K562 (cell line): ENCODE measurements at regions not wholly inside any gene's neighbourhood (a gene's known extent, or its start where the extent isn't known, plus 50 kb on each side); places are given as distances from the start of the nearest gene placed in this dataset.

Source experiments
- ATAC-seq: fragments of 200-7000 bp; cut with Tn5 transposase; 3 replicates; pipeline ENCODE4 v1.9.1; 2020; ENCODE audit warnings: moderate library complexity
- BruUV-seq: library from RNA; stranded (reverse); fragments of 400-500 nt; replicated peaks from 2 replicates; lab custom pipeline; 2021; lab: Mats Ljungman, UMichigan
- CTCF ChIA-PET: fragments of 300-600 bp; formaldehyde crosslinking; extraction: SDS; loops from one replicate; lab custom pipeline; 2021; ENCODE audit warnings: low intra/inter-chr PET ratio; lab: Yijun Ruan, JAX
- POLR2A ChIA-PET: fragments of 300-600, 350-650 bp; sonication (Branson Sonifier 250); formaldehyde crosslinking; extraction: SDS; loops from one replicate; lab custom pipeline; 2021; ENCODE audit warnings: antibody characterized with exemption, inconsistent platforms; lab: Yijun Ruan, JAX
- DNase-seq, 4 experiments: peaks; one replicate each; pipeline versions ENCODE4 v3.0.0 to v3.0.0-alpha.2; 2011 to 2018; ENCODE audit warnings: low spot score in 3 of 4, mixed read lengths in 3 of 4; ENCODE audit errors: extremely low read depth in 1 of 4
- FAIRE-seq: peaks from 2 replicates; lab custom pipeline; 2011; peaks lifted over from hg19 to GRCh38; lab: Jason Lieb, UNC
- H2AFZ ChIP-seq: 2 replicates; pipeline ENCODE4 v1.6.0; 2011; ENCODE audit warnings: low read depth, low read length, control low read depth, inconsistent platforms
- H3K27ac ChIP-seq: fragments of 200-600 bp; 3 replicates; pipeline ENCODE4 v1.8.0; 2011; ENCODE audit warnings: low read depth, mild to moderate bottlenecking, control low read depth, inconsistent platforms, low read length, moderate library complexity, mixed read lengths; ENCODE audit errors: extremely low read depth
- H3K27me3 ChIP-seq, 2 experiments: fragments of 300-600 bp in 1 of 2; 2 replicates in 1 of 2; 3 replicates in 1 of 2; pipeline versions ENCODE4 v1.6.0 to v1.8.0; 2011; ENCODE audit warnings: inconsistent platforms in 2 of 2, low read length in 2 of 2, mild to moderate bottlenecking in 1 of 2, mixed read lengths in 1 of 2, moderate library complexity in 1 of 2; ENCODE audit not compliant: control insufficient read depth in 2 of 2, insufficient read depth in 2 of 2
- H3K36me3 ChIP-seq: fragments of 300-600 bp; 3 replicates; pipeline ENCODE4 v1.8.0; 2011; ENCODE audit warnings: mild to moderate bottlenecking, low read length, inconsistent platforms; ENCODE audit not compliant: control insufficient read depth, insufficient read depth
- H3K4me1 ChIP-seq, 2 experiments: fragments of 200-600 bp in 1 of 2; replicated peaks in 1 of 2; 2 replicates in 1 of 2; 3 replicates in 1 of 2; pipeline versions ENCODE4 v1.5.1 to v1.8.0; 2011; ENCODE audit warnings: inconsistent platforms in 2 of 2, low read length in 2 of 2, mild to moderate bottlenecking in 1 of 2, mixed read lengths in 1 of 2, moderate library complexity in 1 of 2; ENCODE audit not compliant: control insufficient read depth in 2 of 2, insufficient read depth in 2 of 2
- H3K4me2 ChIP-seq: 2 replicates; pipeline ENCODE4 v1.6.1; 2011; ENCODE audit warnings: low read length, control low read depth, inconsistent platforms, mixed read lengths; ENCODE audit not compliant: insufficient read depth
- H3K4me3 ChIP-seq: fragments of 200-600 bp; sonication (generic), shearing (Covaris generic); 2 replicates; pipeline ENCODE4 v1.5.1; 2016; ENCODE audit warnings: control low read depth, inconsistent platforms
- H3K79me2 ChIP-seq: fragments of 200-600 bp; 3 replicates; pipeline ENCODE4 v1.8.0; 2011; ENCODE audit warnings: low read length, inconsistent platforms; ENCODE audit not compliant: control insufficient read depth, insufficient read depth
- H3K9ac ChIP-seq, 2 experiments: 2 replicates each; pipeline versions ENCODE4 v1.6.0 to v1.6.1; 2011; ENCODE audit warnings: low read depth in 2 of 2, low read length in 2 of 2, control low read depth in 1 of 2, inconsistent platforms in 1 of 2, mild to moderate bottlenecking in 1 of 2, mixed read lengths in 1 of 2; ENCODE audit not compliant: insufficient read depth in 1 of 2
- H3K9me1 ChIP-seq: one replicate; pipeline ENCODE4 v1.6.0; 2011; ENCODE audit warnings: inconsistent platforms, mild to moderate bottlenecking, low read length, moderate library complexity; ENCODE audit not compliant: control insufficient read depth, insufficient read depth
- H3K9me3 ChIP-seq: replicated peaks from 2 replicates; pipeline ENCODE4 v1.5.1; 2011; ENCODE audit warnings: low read depth, low read length, inconsistent platforms; ENCODE audit not compliant: control insufficient read depth, insufficient read depth
- H4K20me1 ChIP-seq: replicated peaks from 2 replicates; pipeline ENCODE4 v1.6.1; 2011; ENCODE audit warnings: low read length, inconsistent platforms, mixed read lengths; ENCODE audit not compliant: control insufficient read depth, insufficient read depth
- BCOR ChIP-seq: fragments of 450-650 bp; IDR thresholded peaks from 2 replicates; pipeline ENCODE4 v1.6.1; 2016
- ILK ChIP-seq: fragments of 450-650 bp; IDR thresholded peaks from 2 replicates; pipeline ENCODE4 v1.6.1; 2016; ENCODE audit warnings: missing genetic modification characterization, low read depth, mild to moderate bottlenecking, missing compliant biosample characterization, moderate library complexity, borderline replicate concordance
- NR1H2 ChIP-seq: sonication (generic); formaldehyde crosslinking; IDR thresholded peaks from 2 replicates; pipeline ENCODE4 v1.4.0; 2020; ENCODE audit warnings: mild to moderate bottlenecking, missing genetic modification reagents
- POLR2B ChIP-seq: fragments of 450-650 bp; IDR thresholded peaks from 2 replicates; pipeline ENCODE4 v1.6.1; 2018; ENCODE audit warnings: low read depth; ENCODE audit not compliant: partially characterized antibody
- RBM25 ChIP-seq: fragments of 200-400 bp; formaldehyde crosslinking; IDR thresholded peaks from 2 replicates; pipeline ENCODE4 v1.6.1; 2018; ENCODE audit warnings: low read length, low read depth, moderate library complexity; ENCODE audit not compliant: severe bottlenecking
- SNRNP70 ChIP-seq: fragments of 200-400 bp; formaldehyde crosslinking; optimal IDR thresholded peaks from 2 replicates; pipeline ENCODE3; 2017; ENCODE audit warnings: low read depth, low read length
- ZNF239 ChIP-seq: fragments of 250-450 bp; sonication (Bioruptor Pico); IDR thresholded peaks from 2 replicates; pipeline ENCODE4 v1.4.0; 2020; ENCODE audit warnings: mild to moderate bottlenecking
- WGBS: fragments of 100-300 bp; shearing (Covaris generic); methylation state at CpG from one replicate; pipeline ENCODE4 v1.1.6; 2016; ENCODE audit warnings: low coverage, mixed read lengths; ENCODE audit not compliant: insufficient coverage; ENCODE audit errors: missing lambda C conversion rate; 5-methylcytosine and 5-hydroxymethylcytosine counted together
- in situ Hi-C: fragments of 300-500 bp; cut with MboI; formaldehyde crosslinking; loops from 4 replicates; pipeline ENCODE4 v1.15.0; 2018; ENCODE audit warnings: inconsistent platforms, mixed read lengths
- intact Hi-C: fragments of 100-400 bp; cut with micrococcal nuclease; formaldehyde crosslinking; loops from 2 replicates; pipeline ENCODE4 v1.14.2; 2022

DNA sequence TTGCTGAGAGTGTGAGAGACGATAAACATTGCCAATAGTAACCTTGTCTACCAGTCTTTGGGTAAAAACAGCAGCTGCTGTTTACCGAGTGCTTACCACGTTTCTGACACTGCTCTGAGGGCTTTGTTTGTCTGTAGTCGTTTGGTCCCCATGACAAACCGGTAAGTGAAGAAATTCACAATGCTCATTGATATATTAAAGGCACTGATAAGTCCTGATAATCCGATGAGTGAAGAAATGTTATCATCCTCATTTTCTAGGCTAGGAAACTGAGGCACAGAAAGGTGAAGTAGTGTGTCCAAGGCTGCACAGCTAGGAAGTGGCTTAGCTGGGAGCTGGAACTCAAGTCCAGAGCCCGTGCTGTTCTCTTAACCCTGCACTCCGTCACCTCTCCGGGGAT, 138.6 kb downstream of the SCARB1 start:
- CTCF ChIA-PET: no interaction called here

DNA sequence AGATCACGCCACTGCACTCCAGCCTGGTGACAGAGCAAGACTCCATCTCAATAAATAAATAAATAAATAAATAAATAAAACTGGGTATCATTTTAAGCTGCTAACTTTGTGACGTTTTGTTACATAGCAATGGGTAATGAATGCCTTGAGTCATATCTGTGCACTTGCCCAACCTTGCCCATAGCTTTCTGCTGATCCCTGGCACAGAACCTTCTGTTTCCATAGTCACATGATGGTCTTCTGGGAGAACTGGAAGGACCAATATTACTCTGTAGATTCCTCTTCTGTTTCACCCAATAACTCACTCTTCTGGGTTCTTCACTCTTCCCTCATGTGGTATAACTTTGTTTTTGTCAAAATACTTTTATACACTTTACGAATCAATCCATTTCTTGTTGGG, 140.8 kb downstream of the SCARB1 start:
- H3K9me1 ChIP-seq: no peaks in the 10 kb centered on the region
- FAIRE-seq: no peak
- H3K27ac ChIP-seq: no peak overlapping the region
- no peak overlapping the region for H2AFZ ChIP-seq
- no peak for ATAC-seq
- H3K4me1 ChIP-seq: peaks cover 0 to 7% of the 10 kb centered on the region in 2 experiments; a peak in 3 of 5 replicates
- H3K36me3 ChIP-seq: no peaks in the 10 kb centered on the region
- no peaks in the 10 kb centered on the region for H3K79me2 ChIP-seq
- H3K9ac ChIP-seq: no peak overlapping the region
- ChIA-PET CTCF (no interaction called here), POLR2A (no interaction called here)
- no peak for DNase-seq
- no peaks in the 10 kb centered on the region for H3K9me3 ChIP-seq
- 7% methylated on average over 3 of the region's 3 CpGs for WGBS
- no peak overlapping the region for H3K4me3 ChIP-seq
- intact Hi-C loops: no loop called here
- no TSS peak for BruUV-seq
- no peaks in the 10 kb centered on the region for H4K20me1 ChIP-seq
- in situ Hi-C loops: no loop called here
- H3K4me2 ChIP-seq: no peak overlapping the region
- peaks cover 20 to 32% of the 10 kb centered on the region in 2 experiments; a peak in 4 of 5 replicates for H3K27me3 ChIP-seq
- no peak for TF ChIP-seq POLR2B

More for the DNA sequence above, 138.6 kb downstream of the SCARB1 start:
- Histone ChIP-seq H3K4me3 (no peak overlapping the region), H3K36me3 (no peaks in the 10 kb centered on the region), H3K27ac (no peak overlapping the region), H3K9me3 (no peaks in the 10 kb centered on the region), H3K9me1 (no peaks in the 10 kb centered on the region), H3K9ac (no peak overlapping the region), H3K27me3 (peaks cover 11 to 20% of the 10 kb centered on the region in 2 experiments; a peak in 3 of 5 replicates), H3K4me2 (no peak overlapping the region), H2AFZ (no peak overlapping the region), H4K20me1 (no peaks in the 10 kb centered on the region), H3K4me1 (peaks cover 0 to 4% of the 10 kb centered on the region in 2 experiments; a peak in 3 of 5 replicates), H3K79me2 (no peaks in the 10 kb centered on the region)
- TF ChIP-seq NR1H2 (CRISPR knock-in tag) (no peak), ILK (tag) (no peak), BCOR (0 out of 2 replicates have a peak, but pooled peaks have one; percentile 31), RBM25 (peak; percentile 55), ZNF239 (CRISPR knock-in tag) (peak; percentile 95), SNRNP70 (no peak)
- BruUV-seq: no TSS peak
- DNase-seq: no peak
- FAIRE-seq: no peak
- in situ Hi-C loops (no loop called here), intact Hi-C loops (no loop called here)
- 22% methylated on average over 9 of the region's 9 CpGs for WGBS
- POLR2A ChIA-PET: interaction anchor here (0.6 to 1.9 kb wide), 2 partner anchors 10 to 692 kb away, joined by 3 to 4 read pairs; no protein-coding TSS in a partner anchor
- no peak for ATAC-seq
